ENCODE measurements at regions not wholly inside any gene's neighbourhood (a gene's known extent, or its start where the extent isn't known, plus 50 kb on each side); places are given as distances from the start of the nearest gene placed in this dataset.
"Not testable (repeated sequence)": the region's sequence is repeated elsewhere in the genome, so short reads cannot be mapped to it uniquely, and the experiment has no call there.

GRCh38 chr3:150230037-150230436 lies 178.1 kb upstream of the TSC22D2 start:
- POLR2A ChIA-PET (ENCODE audit: low non-redundant PET) = no interaction called here
- CTCF ChIA-PET = interaction anchor here (0.9 kb wide), 1 partner anchor 267 kb away, joined by 6 read pairs; no protein-coding TSS in a partner anchor
- TF ChIP-seq, protein P1, sequence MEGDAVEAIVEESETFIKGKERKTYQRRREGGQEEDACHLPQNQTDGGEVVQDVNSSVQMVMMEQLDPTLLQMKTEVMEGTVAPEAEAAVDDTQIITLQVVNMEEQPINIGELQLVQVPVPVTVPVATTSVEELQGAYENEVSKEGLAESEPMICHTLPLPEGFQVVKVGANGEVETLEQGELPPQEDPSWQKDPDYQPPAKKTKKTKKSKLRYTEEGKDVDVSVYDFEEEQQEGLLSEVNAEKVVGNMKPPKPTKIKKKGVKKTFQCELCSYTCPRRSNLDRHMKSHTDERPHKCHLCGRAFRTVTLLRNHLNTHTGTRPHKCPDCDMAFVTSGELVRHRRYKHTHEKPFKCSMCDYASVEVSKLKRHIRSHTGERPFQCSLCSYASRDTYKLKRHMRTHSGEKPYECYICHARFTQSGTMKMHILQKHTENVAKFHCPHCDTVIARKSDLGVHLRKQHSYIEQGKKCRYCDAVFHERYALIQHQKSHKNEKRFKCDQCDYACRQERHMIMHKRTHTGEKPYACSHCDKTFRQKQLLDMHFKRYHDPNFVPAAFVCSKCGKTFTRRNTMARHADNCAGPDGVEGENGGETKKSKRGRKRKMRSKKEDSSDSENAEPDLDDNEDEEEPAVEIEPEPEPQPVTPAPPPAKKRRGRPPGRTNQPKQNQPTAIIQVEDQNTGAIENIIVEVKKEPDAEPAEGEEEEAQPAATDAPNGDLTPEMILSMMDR (conservative IDR thresholded peaks at IDR 0.05; ENCODE audit: low read depth) = no peak
- H3K27ac ChIP-seq = no peak overlapping the region
- DNase-seq (ENCODE audit: low spot score) = no peak

DNA sequence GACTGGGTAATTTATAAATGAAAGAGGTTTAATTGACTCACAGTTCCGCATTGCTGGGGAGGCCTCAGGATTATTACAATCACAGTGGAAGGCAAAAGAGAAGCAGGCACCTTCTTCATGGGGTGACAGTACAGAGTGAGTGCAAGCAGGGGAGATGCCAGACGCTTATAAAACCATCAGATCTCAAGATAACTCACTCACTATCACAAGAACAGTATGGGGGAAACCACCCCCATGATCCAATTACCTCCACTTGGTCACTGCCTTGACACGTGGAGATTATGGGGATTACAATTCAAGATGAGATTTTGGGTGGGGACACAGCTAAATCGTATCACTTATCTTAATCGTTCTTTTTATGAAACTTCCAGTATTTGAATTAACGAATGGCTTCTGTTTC lies 179.5 kb upstream of the TSC22D2 start:
- POLR2A ChIA-PET (ENCODE audit: low non-redundant PET); DNase-seq (ENCODE audit: low spot score); H3K27ac ChIP-seq: not testable (repeated sequence)
- CTCF ChIA-PET = interaction anchor here (0.6 to 0.9 kb wide), 3 partner anchors 40 to 331 kb away, joined by 3 to 4 read pairs (median 4); no protein-coding TSS in a partner anchor

DNA sequence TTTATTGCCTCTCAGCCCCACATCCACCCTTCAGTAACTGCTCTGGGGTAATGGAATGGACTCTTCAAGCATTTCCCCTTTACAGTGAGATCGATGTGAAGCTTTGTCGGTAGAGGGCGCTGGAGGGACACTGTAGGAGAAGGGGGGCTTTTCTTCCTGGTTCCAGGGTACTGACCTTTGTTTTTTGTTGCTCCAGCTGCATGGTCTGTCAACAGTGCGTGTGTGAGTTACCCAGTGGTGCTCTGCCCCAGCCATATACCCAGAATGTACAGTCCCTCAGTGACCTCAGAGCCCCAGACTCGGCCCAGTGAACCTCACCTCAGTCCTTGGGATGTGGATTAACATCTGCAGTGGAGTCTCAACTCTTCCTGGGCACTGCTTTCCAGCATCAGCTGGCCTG lies 180.3 kb upstream of the TSC22D2 start:
- H3K27ac ChIP-seq = no peak overlapping the region
- POLR2A ChIA-PET (ENCODE audit: low non-redundant PET) = no interaction called here
- DNase-seq (ENCODE audit: low spot score) = no peak

GRCh38 chr3:150225986-150226385 lies 182.1 kb upstream of the TSC22D2 start:
- ChIA-PET CTCF (no interaction called here), POLR2A (ENCODE audit: low non-redundant PET) (interaction anchor here (0.7 kb wide), 1 partner anchor 791 kb away, joined by 3 read pairs; no protein-coding TSS in a partner anchor)
- TF ChIP-seq, protein P1 (conservative IDR thresholded peaks at IDR 0.05; ENCODE audit: low read depth) = no peak
- DNase-seq (ENCODE audit: low spot score) = no peak
- no peak overlapping the region for H3K27ac ChIP-seq

More for the DNA sequence above, 180.3 kb upstream of the TSC22D2 start:
- CTCF ChIA-PET = interaction anchor here (0.6 to 1.1 kb wide), 4 partner anchors 44 to 268 kb away, joined by 3 to 4 read pairs (median 3); no protein-coding TSS in a partner anchor
- TF ChIP-seq, protein P1 (conservative IDR thresholded peaks at IDR 0.05; ENCODE audit: low read depth) = peak; percentile 57

- TF ChIP-seq, protein P1 (conservative IDR thresholded peaks at IDR 0.05; ENCODE audit: low read depth) = no peak
- ChIA-PET CTCF (interaction anchor here (0.7 kb wide), 1 partner anchor 22 kb away, joined by 5 read pairs; no protein-coding TSS in a partner anchor), POLR2A (ENCODE audit: low non-redundant PET) (no interaction called here)
These were observed 184.5 kb upstream of the TSC22D2 start for GRCh38 chr3:150223558-150223957.

GRCh38 chr3:150222691-150223489 lies 185.2 kb upstream of the TSC22D2 start:
- H3K27ac ChIP-seq = no peak overlapping the region
- TF ChIP-seq, protein P1 (conservative IDR thresholded peaks at IDR 0.05; ENCODE audit: low read depth) = no peak
- ChIA-PET CTCF (interaction anchor here (0.6 to 0.7 kb wide), 2 partner anchors 12 to 21 kb away, joined by 3 to 5 read pairs; no protein-coding TSS in a partner anchor), POLR2A (ENCODE audit: low non-redundant PET) (interaction anchor here (0.5 kb wide), 1 partner anchor 17 kb away, joined by 3 read pairs; no protein-coding TSS in a partner anchor)
- no peak for DNase-seq (ENCODE audit: low spot score)

More at GRCh38 chr3:150223558-150223957, 184.5 kb upstream of the TSC22D2 start:
- no peak for DNase-seq (ENCODE audit: low spot score)
- no peak overlapping the region for H3K27ac ChIP-seq

Data from RWPE1 (cell line).